Sigmoid colon (tissue), 4 donors: ENCODE measurements at regions not wholly inside any gene's neighbourhood (a gene's known extent, or its start where the extent isn't known, plus 50 kb on each side); places are given as distances from the start of the nearest gene placed in this dataset.

Source experiments
- EP300 ChIP-seq, 4 donors: sonication (generic); formaldehyde crosslinking; IDR thresholded peaks; one replicate each; pipeline ENCODE4 v1.6.1; 2017; ENCODE audit warnings: antibody characterized with exemption in 4 of 4
- POLR2A ChIP-seq, 2 donors: fragments of 450-650 bp; IDR thresholded peaks; one replicate each; pipeline ENCODE4 v1.6.1; 2016; ENCODE audit warnings: antibody characterized with exemption in 2 of 2, mild to moderate bottlenecking in 2 of 2, moderate library complexity in 2 of 2
- POLR2AphosphoS5 ChIP-seq, 4 donors: sonication (generic); formaldehyde crosslinking; IDR thresholded peaks; one replicate each; pipeline ENCODE4 v1.6.1; 2017; ENCODE audit warnings: antibody characterized with exemption in 4 of 4
- TF ChIP-seq, protein P1 (sequence below), 4 experiments: fragments of 450-650 bp in 3 of 4; fragments of 200-600 bp in 1 of 4; IDR thresholded peaks; one replicate each; pipeline ENCODE4 v1.5.1; 2016 to 2019; ENCODE audit warnings: antibody characterized with exemption in 4 of 4, mild to moderate bottlenecking in 3 of 4, moderate library complexity in 2 of 4

DNA sequence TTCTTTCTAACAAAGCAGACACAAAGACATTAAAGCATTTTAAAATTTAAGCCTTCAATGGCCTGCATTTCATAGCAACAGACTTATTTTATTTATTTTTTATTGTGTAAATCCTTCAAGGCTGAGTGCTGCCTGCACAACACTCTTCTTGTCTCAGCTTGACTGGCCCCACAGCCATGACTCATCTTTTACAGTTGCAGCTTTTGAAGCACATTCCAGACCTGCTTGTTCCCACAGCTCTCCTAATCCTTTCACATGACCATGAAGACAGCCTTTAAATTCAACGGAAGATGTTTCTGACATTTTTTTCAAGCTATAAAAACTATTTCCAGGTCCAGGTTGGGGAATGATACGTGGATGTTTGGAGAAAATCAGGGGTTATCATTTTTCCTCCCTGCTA is 276.9 kb upstream of the TACR3 start:
- TF ChIP-seq, protein P1, sequence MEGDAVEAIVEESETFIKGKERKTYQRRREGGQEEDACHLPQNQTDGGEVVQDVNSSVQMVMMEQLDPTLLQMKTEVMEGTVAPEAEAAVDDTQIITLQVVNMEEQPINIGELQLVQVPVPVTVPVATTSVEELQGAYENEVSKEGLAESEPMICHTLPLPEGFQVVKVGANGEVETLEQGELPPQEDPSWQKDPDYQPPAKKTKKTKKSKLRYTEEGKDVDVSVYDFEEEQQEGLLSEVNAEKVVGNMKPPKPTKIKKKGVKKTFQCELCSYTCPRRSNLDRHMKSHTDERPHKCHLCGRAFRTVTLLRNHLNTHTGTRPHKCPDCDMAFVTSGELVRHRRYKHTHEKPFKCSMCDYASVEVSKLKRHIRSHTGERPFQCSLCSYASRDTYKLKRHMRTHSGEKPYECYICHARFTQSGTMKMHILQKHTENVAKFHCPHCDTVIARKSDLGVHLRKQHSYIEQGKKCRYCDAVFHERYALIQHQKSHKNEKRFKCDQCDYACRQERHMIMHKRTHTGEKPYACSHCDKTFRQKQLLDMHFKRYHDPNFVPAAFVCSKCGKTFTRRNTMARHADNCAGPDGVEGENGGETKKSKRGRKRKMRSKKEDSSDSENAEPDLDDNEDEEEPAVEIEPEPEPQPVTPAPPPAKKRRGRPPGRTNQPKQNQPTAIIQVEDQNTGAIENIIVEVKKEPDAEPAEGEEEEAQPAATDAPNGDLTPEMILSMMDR (IDR thresholded peaks at IDR 0.05) = no peak
- TF ChIP-seq POLR2A (IDR thresholded peaks at IDR 0.05) = no peak
- TF ChIP-seq POLR2AphosphoS5 (IDR thresholded peaks at IDR 0.05) = no peak
- no peak for TF ChIP-seq EP300 (IDR thresholded peaks at IDR 0.05)
